Spleen (tissue), 11 donors: ENCODE measurements at regions not wholly inside any gene's neighbourhood (a gene's known extent, or its start where the extent isn't known, plus 50 kb on each side); places are given as distances from the start of the nearest gene placed in this dataset.
"Not testable (repeated sequence)": the region's sequence is repeated elsewhere in the genome, so short reads cannot be mapped to it uniquely, and the experiment has no call there.

Experiments
- DNase-seq: peaks from one replicate; pipeline ENCODE4 v3.0.0-alpha.2; 2020
- H3K27ac ChIP-seq, 8 donors: fragments of 200-600 bp; sonication (generic) in 7 of 8; 1 replicate in 4 of 8; 2 replicates in 4 of 8; pipeline versions ENCODE4 v1.5.0 to v1.8.0; 2016 to 2021; ENCODE audit warnings: inconsistent platforms in 4 of 8, mild to moderate bottlenecking in 4 of 8, moderate library complexity in 1 of 8
- H3K27me3 ChIP-seq, 7 donors: fragments of 200-600 bp; sonication (generic) in 6 of 7; replicated peaks in 1 of 7; 1 replicate in 4 of 7; 2 replicates in 3 of 7; pipeline versions ENCODE4 v1.5.0 to v1.8.0; 2016 to 2021; ENCODE audit warnings: inconsistent platforms in 3 of 7, mild to moderate bottlenecking in 1 of 7
- H3K36me3 ChIP-seq, 6 donors: fragments of 200-600 bp; sonication (generic) in 5 of 6; 1 replicate in 4 of 6; 2 replicates in 2 of 6; pipeline versions ENCODE4 v1.5.0 to v1.8.0; 2016 to 2021; ENCODE audit warnings: inconsistent platforms in 2 of 6
- H3K4me1 ChIP-seq, 6 donors: fragments of 200-600 bp; sonication (generic) in 5 of 6; 1 replicate in 3 of 6; 2 replicates in 3 of 6; pipeline versions ENCODE4 v1.5.0 to v1.8.0; 2016 to 2021; ENCODE audit warnings: inconsistent platforms in 3 of 6
- H3K4me3 ChIP-seq, 8 donors: fragments of 200-600 bp; sonication (generic) in 7 of 8; 1 replicate in 4 of 8; 2 replicates in 4 of 8; pipeline versions ENCODE4 v1.5.0 to v1.8.0; 2016 to 2021; ENCODE audit warnings: inconsistent platforms in 4 of 8, mild to moderate bottlenecking in 4 of 8, moderate library complexity in 2 of 8
- H3K9me3 ChIP-seq, 8 donors: fragments of 200-600 bp; sonication (generic) in 7 of 8; 1 replicate in 4 of 8; 2 replicates in 4 of 8; pipeline versions ENCODE4 v1.5.0 to v1.8.0; 2016 to 2021; ENCODE audit warnings: inconsistent platforms in 4 of 8
- POLR2A ChIP-seq, 3 donors: fragments of 450-650 bp; IDR thresholded peaks; one replicate each; pipeline ENCODE4 v1.5.1; 2017; ENCODE audit warnings: antibody characterized with exemption in 3 of 3, mild to moderate bottlenecking in 1 of 3
- POLR2AphosphoS5 ChIP-seq, 3 donors: sonication (generic); formaldehyde crosslinking; IDR thresholded peaks; one replicate each; pipeline ENCODE4 v1.5.1; 2017; ENCODE audit warnings: antibody characterized with exemption in 3 of 3
- WGBS, 5 donors: extraction: QIAGEN DNeasy Blood & Tissue Kit in 3 of 5; methylation state at CpG; one replicate each; pipeline versions ENCODE4 v1.1.5 to v1.1.7; 2013 to 2018; 5-methylcytosine and 5-hydroxymethylcytosine counted together
- intact Hi-C: fragments of 100-400 bp; cut with DNase I; formaldehyde crosslinking; loops from one replicate; pipeline ENCODE4 v1.15.0; 2023; ENCODE audit warnings: low total_unique reads
- TF ChIP-seq, protein P1 (sequence below), 11 experiments: fragments of 200-600 bp in 7 of 11; fragments of 450-650 bp in 4 of 11; sonication (generic) in 4 of 11; IDR thresholded peaks in 8 of 11; conservative IDR thresholded peaks in 3 of 11; 1 replicate in 7 of 11; 2 replicates in 4 of 11; pipeline versions ENCODE4 v1.4.0 to v1.8.0; 2016 to 2021; ENCODE audit warnings: antibody characterized with exemption in 11 of 11, inconsistent platforms in 4 of 11, mild to moderate bottlenecking in 1 of 11
- donor health status: healthy with polysubstance abuse.
- donor health status: DM: no; HTN: no; CAD: no; lungs with moderate emphysema.
- donor health status: DM: no; HTN: no; CAD: no.
- donor health status: Bipolar disorder and iron deficiency.
- donor health status: healthy.
- donor health status: DM: no; HTN: no; CAD: no.
- donor health status: DM: yes; HTN: yes; CAD: no.

DNA sequence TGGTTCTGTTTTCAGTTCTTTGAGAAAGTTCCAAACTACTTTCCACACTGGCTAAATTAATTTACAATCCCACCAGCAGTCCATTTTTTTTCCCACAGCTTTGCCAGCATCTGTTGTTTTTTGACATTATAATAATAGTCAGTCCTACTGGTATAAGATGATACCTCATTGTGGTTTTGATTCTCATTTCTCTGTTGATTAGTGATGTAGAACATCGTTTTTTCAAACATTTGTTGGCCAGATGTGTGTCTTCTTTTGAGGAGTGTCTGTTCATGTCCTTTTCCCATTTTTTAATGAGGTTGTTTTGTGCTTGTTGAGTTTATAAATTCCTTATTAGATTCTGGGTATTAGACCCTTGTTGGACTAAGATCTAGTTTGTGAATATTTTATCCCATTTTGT is 376.8 kb upstream of the NT5C1B start:
- TF ChIP-seq, protein P1, sequence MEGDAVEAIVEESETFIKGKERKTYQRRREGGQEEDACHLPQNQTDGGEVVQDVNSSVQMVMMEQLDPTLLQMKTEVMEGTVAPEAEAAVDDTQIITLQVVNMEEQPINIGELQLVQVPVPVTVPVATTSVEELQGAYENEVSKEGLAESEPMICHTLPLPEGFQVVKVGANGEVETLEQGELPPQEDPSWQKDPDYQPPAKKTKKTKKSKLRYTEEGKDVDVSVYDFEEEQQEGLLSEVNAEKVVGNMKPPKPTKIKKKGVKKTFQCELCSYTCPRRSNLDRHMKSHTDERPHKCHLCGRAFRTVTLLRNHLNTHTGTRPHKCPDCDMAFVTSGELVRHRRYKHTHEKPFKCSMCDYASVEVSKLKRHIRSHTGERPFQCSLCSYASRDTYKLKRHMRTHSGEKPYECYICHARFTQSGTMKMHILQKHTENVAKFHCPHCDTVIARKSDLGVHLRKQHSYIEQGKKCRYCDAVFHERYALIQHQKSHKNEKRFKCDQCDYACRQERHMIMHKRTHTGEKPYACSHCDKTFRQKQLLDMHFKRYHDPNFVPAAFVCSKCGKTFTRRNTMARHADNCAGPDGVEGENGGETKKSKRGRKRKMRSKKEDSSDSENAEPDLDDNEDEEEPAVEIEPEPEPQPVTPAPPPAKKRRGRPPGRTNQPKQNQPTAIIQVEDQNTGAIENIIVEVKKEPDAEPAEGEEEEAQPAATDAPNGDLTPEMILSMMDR (IDR thresholded peaks at IDR 0.05 in 8 of 11, conservative IDR thresholded peaks at IDR 0.05 in 3 of 11): no peak
- TF ChIP-seq POLR2AphosphoS5 (IDR thresholded peaks at IDR 0.05): no peak
- no peak for TF ChIP-seq POLR2A (IDR thresholded peaks at IDR 0.05)
- H3K27me3 ChIP-seq: no peaks in the 10 kb centered on the region
- 32 to 48% (median 34%) methylated on average over 1 of the region's 1 CpG for WGBS, 5 donors

DNA sequence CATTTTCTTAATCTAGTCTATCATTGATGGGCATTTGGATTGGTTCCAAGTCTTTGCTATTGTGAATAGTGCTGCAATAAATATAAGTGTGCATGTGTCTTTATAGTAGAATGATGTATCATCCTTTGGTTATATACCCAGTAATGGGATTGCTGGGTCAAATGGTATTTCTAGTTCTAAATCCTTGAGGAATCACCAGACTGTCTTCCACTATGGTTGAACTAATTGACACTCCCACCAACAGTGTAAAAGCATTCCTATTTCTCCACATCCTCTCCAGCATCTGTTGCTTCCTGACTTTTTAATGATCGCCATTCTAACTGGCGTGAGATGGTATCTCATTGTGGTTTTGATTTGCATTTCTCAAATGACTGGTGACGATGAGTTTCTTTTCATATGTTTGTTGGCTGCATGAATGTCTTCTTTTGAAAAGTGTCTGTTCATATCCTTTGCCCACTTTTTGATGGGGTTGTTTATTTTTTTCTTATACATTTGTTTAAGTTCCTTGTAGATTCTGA is 374.4 kb upstream of the NT5C1B start:
- DNase-seq, H3K4me3 ChIP-seq, intact Hi-C loops, H3K9me3 ChIP-seq, H3K36me3 ChIP-seq, H3K4me1 ChIP-seq, H3K27me3 ChIP-seq, H3K27ac ChIP-seq: not testable (repeated sequence)
- 78 to 88% (median 82%) methylated on average over 3 of the region's 3 CpGs for WGBS, 5 donors

More for the DNA sequence above, 376.8 kb upstream of the NT5C1B start:
- intact Hi-C loops: no loop called here
- Histone ChIP-seq H3K4me1 (no peaks in the 10 kb centered on the region), H3K4me3 (no peak overlapping the region), H3K27ac (no peak overlapping the region), H3K36me3 (no peaks in the 10 kb centered on the region), H3K9me3 (peaks cover 0 to 7% (median 2%) of the 10 kb centered on the region in 8 donors)
- no peak for DNase-seq

DNA sequence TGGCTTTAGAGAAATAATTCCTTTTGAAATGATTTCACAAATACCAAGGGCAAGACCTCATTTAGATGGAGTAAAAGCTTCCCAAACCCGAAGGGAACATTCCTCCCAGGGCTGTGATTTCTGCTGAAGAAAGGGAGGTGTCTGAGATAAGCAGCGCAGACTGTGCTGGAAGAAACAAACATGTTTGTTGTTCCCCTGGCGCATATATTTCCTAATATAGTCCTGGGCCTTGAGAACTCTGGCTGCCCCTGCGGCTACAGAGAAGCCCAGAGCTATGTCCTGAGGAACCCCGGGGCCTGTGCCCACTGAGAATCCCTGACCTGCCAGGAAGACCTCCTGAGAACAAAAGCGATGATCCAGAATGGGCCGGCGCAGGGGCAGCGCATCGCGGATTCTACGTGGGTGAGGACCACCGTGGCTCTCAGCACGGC is 372.6 kb upstream of the NT5C1B start:
- Histone ChIP-seq H3K9me3 (peaks cover 0 to 7% (median 2%) of the 10 kb centered on the region in 8 donors), H3K36me3 (no peaks in the 10 kb centered on the region), H3K27ac (no peak overlapping the region), H3K27me3 (no peaks in the 10 kb centered on the region), H3K4me1 (no peaks in the 10 kb centered on the region), H3K4me3 (no peak overlapping the region)
- WGBS, 5 donors: 83 to 93% (median 91%) methylated on average over 14 of the region's 14 CpGs
- intact Hi-C loops: no loop called here
- no peak for DNase-seq
- no peak for TF ChIP-seq POLR2AphosphoS5 (IDR thresholded peaks at IDR 0.05)
- TF ChIP-seq, protein P1 (IDR thresholded peaks at IDR 0.05 in 8 of 11, conservative IDR thresholded peaks at IDR 0.05 in 3 of 11): no peak
- no peak for TF ChIP-seq POLR2A (IDR thresholded peaks at IDR 0.05)

DNA sequence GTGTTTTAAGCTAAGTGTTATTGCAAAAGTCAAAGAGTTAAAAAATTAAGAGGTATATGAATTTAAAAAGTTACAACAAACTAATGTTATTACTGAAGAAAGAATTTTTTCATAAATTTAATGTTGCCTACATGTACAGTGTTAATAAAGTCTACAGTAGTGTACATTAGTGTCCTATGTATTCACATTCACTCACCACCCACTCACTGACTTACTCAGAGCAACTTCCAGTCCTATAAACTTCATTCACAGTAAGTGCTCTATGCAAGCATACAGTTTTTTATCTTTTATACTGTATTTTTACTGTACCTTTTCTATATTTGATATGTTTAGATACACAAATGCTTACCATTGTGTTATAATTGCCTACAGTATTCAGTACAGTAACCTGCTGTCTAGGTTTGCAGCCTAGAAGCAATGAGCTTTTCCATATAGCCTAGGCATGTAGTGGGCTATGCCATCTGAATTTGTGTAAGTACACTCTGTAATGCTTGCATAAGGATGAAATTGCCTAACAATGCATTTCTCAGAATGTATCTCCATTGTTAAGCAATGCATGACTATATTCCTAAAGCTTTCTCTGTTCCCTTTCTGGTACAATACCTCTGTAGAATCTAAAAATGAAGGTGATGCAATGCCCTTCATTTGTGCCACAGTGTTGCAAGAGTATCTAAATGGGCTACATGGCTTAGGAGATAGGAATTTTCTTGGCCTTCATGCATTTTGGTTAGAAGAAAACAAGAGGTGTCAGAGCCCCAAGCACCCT is 370.8 kb upstream of the NT5C1B start:
- Histone ChIP-seq H3K9me3 (peaks cover 0 to 13% (median 2%) of the 10 kb centered on the region in 8 donors), H3K27me3 (no peaks in the 10 kb centered on the region), H3K4me1 (no peaks in the 10 kb centered on the region), H3K36me3 (no peaks in the 10 kb centered on the region), H3K27ac (no peak overlapping the region), H3K4me3 (no peak overlapping the region)
- intact Hi-C loops: no loop called here
- DNase-seq: no peak
- TF ChIP-seq, protein P1 (IDR thresholded peaks at IDR 0.05 in 8 of 11, conservative IDR thresholded peaks at IDR 0.05 in 3 of 11): no peak
- TF ChIP-seq POLR2AphosphoS5 (IDR thresholded peaks at IDR 0.05) (no peak), POLR2A (IDR thresholded peaks at IDR 0.05) (no peak)
